NB4 (cell line): ENCODE measurements at regions not wholly inside any gene's neighbourhood (a gene's known extent, or its start where the extent isn't known, plus 50 kb on each side); places are given as distances from the start of the nearest gene placed in this dataset.

ENCODE experiments used
- DNase-seq: peaks from one replicate; pipeline ENCODE4 v3.0.0; 2010; ENCODE audit warnings: low read depth
- H3K4me3 ChIP-seq: one replicate; pipeline ENCODE4 v1.5.1; 2011; ENCODE audit warnings: mild to moderate bottlenecking, low read depth, low read length, moderate library complexity
- MYC ChIP-seq: IDR thresholded peaks from 2 replicates; pipeline ENCODE4 v1.6.1; 2011; ENCODE audit warnings: low read depth, low read length
- POLR2A ChIP-seq: IDR thresholded peaks from 2 replicates; pipeline ENCODE4 v1.6.1; 2011; ENCODE audit warnings: mild to moderate bottlenecking; ENCODE audit not compliant: insufficient read length; ENCODE audit errors: extremely low read depth
- TF ChIP-seq, protein P1 (sequence below): IDR thresholded peaks from one replicate; pipeline ENCODE4 v1.5.1; 2012; ENCODE audit warnings: low read depth, low read length
- TF ChIP-seq, protein P2 (sequence below): IDR thresholded peaks from 2 replicates; pipeline ENCODE4 v1.6.1; 2011; ENCODE audit warnings: low read depth, low read length

- TF ChIP-seq, protein P1, sequence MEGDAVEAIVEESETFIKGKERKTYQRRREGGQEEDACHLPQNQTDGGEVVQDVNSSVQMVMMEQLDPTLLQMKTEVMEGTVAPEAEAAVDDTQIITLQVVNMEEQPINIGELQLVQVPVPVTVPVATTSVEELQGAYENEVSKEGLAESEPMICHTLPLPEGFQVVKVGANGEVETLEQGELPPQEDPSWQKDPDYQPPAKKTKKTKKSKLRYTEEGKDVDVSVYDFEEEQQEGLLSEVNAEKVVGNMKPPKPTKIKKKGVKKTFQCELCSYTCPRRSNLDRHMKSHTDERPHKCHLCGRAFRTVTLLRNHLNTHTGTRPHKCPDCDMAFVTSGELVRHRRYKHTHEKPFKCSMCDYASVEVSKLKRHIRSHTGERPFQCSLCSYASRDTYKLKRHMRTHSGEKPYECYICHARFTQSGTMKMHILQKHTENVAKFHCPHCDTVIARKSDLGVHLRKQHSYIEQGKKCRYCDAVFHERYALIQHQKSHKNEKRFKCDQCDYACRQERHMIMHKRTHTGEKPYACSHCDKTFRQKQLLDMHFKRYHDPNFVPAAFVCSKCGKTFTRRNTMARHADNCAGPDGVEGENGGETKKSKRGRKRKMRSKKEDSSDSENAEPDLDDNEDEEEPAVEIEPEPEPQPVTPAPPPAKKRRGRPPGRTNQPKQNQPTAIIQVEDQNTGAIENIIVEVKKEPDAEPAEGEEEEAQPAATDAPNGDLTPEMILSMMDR = no peak
- TF ChIP-seq POLR2A (no peak), MYC (no peak)
- TF ChIP-seq, protein P2, sequence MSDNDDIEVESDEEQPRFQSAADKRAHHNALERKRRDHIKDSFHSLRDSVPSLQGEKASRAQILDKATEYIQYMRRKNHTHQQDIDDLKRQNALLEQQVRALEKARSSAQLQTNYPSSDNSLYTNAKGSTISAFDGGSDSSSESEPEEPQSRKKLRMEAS = no peak
- H3K4me3 ChIP-seq = no peak overlapping the region
Observed at GRCh38 chr1:73756817-73757216, 441.2 kb downstream of the LRRIQ3 start.

GRCh38 chr1:73755649-73756048, 442.3 kb downstream of the LRRIQ3 start:
- no peak for DNase-seq
- no peak for TF ChIP-seq MYC
- TF ChIP-seq, protein P1 = no peak
- TF ChIP-seq POLR2A = no peak
- TF ChIP-seq, protein P2 = no peak
- H3K4me3 ChIP-seq = no peak overlapping the region

More at GRCh38 chr1:73756817-73757216, 441.2 kb downstream of the LRRIQ3 start:
- DNase-seq = no peak

DNA sequence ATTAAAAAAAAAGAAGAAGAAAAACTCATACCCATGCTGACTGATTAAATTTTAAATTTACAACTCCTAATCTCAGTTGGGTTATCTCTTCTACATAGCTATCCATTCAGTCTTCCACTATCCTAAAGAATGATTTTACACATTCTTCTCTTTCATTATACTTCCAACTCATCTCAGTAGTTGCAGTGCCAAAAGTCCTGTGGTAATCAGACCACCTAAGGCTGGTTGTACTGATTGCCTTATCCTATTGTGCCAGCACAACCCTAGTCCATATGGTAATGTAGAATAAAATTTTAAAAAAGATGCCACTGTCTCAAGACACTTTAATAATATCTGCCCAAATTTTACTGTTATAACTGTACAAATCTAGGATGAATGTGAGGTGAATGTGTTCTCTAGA, 448.0 kb downstream of the LRRIQ3 start:
- H3K4me3 ChIP-seq = no peak overlapping the region
- TF ChIP-seq, protein P2 = no peak
- no peak for TF ChIP-seq MYC
- no peak for DNase-seq

DNA sequence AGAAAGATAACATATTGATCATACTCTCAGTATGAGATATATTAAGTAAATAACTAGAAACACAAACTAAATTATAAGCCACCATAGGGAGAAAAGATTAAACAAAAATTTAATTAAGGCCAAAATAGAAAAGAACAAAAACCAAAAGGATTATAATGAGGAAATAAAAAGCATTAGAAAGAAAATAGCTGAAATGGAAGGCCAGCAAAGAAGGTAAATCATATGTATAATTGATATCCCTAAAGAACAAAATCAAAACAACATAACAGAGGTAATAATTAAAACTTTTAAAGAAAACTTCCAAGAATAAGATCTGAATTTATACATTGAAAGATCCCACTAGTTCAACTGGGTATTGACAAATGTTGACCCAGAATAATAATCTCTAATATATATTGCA, 453.0 kb downstream of the LRRIQ3 start:
- no peak for DNase-seq
- H3K4me3 ChIP-seq = no peak overlapping the region
- TF ChIP-seq, protein P2 = no peak
- no peak for TF ChIP-seq MYC

- no peak for DNase-seq
- H3K4me3 ChIP-seq = no peak overlapping the region
Observed at GRCh38 chr1:73736125-73736524, 461.9 kb downstream of the LRRIQ3 start.

DNA sequence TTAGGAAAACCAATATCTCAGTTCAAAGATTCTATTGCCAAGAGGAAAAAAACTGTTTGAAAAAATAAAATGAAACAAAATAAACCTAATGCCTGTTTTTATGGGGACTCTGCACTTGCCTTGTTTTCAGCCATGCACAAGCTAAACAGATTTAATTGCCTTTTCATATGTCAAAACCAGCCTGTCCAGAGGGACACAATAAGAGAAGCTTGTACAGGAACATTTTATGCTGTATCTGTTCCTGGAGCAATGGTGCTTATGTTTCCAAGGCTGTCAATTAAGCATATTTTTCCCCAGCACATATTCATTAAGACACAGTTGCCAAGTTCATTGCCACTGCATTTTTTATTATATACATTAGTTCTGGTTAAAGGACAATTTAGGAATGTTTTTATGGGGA, 470.9 kb downstream of the LRRIQ3 start:
- TF ChIP-seq MYC (no peak), POLR2A (no peak)
- TF ChIP-seq, protein P2 = no peak
- TF ChIP-seq, protein P1 = no peak
- DNase-seq = no peak
- H3K4me3 ChIP-seq = no peak overlapping the region

More at GRCh38 chr1:73736125-73736524, 461.9 kb downstream of the LRRIQ3 start:
- TF ChIP-seq, protein P1 = no peak
- TF ChIP-seq POLR2A = no peak
- TF ChIP-seq, protein P2 = no peak
- TF ChIP-seq MYC = no peak

DNA sequence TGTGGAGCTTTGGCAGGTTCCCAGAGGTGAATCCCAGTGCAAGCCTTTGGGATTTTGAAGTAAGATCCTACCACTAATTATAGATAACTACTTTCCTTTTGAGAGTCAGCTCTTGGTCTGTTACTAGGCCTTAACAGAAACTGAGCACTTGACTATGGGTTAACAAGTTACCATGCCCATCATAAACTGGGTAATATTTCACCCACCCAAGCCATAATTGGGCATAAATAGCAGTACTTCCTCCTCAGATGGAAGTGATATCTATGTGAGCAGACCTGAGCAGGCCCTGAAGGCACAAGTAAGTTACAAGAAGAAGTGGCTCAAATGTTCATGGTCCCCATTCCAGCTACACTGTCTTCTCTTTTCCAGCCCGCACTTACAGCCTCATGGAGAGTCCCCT, 475.9 kb downstream of the LRRIQ3 start:
- no peak overlapping the region for H3K4me3 ChIP-seq
- DNase-seq = no peak
- TF ChIP-seq POLR2A (no peak), MYC (no peak)
- TF ChIP-seq, protein P2 = no peak
- TF ChIP-seq, protein P1 = no peak
